SH-SY5Y (cell line): ENCODE measurements at regions not wholly inside any gene's neighbourhood (a gene's known extent, or its start where the extent isn't known, plus 50 kb on each side); places are given as distances from the start of the nearest gene placed in this dataset.

Experiments used
- GATA2 ChIP-seq: IDR thresholded peaks from 2 replicates; pipeline ENCODE4 v1.6.1; 2011; ENCODE audit warnings: mild to moderate bottlenecking, low read depth, low read length
- GATA3 ChIP-seq: IDR thresholded peaks from 2 replicates; pipeline ENCODE4 v1.6.1; 2011; ENCODE audit warnings: low read depth, mild to moderate bottlenecking, low read length, moderate library complexity

DNA sequence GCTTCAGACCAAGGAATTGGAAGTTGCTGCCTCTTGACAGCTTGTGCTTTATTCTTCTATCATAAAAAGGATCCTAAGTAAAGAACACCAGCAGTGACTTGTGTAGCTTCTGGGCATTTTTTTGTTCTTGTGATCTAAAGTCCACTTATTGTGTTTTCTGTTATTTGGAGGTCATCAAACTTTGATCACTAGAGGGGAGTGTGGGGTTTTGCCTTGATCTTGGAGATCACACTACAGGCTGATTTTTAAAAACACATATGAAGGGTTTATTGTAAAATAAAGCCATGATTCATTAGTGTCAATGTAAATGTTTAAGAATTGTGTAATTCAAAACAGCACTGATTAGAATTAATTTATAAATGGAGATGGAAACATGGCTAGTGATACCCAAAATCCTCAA lies 328.7 kb upstream of the EDNRB start:
- no peak for TF ChIP-seq GATA2
- no peak for TF ChIP-seq GATA3
